PC-9 (cell line): ENCODE measurements at regions not wholly inside any gene's neighbourhood (a gene's known extent, or its start where the extent isn't known, plus 50 kb on each side); places are given as distances from the start of the nearest gene placed in this dataset.
"Not testable (repeated sequence)": the region's sequence is repeated elsewhere in the genome, so short reads cannot be mapped to it uniquely, and the experiment has no call there.

Experiments used
- BruUV-seq: library from RNA; stranded (reverse); fragments of 400-500 nt; replicated peaks from 2 replicates; lab custom pipeline; 2021; lab: Mats Ljungman, UMichigan
- CTCF ChIA-PET: fragments of 300-600 bp; sonication (Branson Sonifier 250); formaldehyde crosslinking; loops from one replicate; lab custom pipeline; 2022; ENCODE audit warnings: antibody characterized with exemption; lab: Charles Lee
- POLR2A ChIA-PET: fragments of 300-600 bp; sonication (Branson Sonifier 250); formaldehyde crosslinking; loops from one replicate; lab custom pipeline; 2022; ENCODE audit warnings: antibody characterized with exemption; ENCODE audit not compliant: unreplicated experiment; lab: Charles Lee
- DNase-seq, 2 experiments: peaks; one replicate each; pipeline versions ENCODE4 v3.0.0 to v3.0.0-alpha.2; 2015 to 2022; ENCODE audit warnings: mixed read lengths in 1 of 2
- H2AFZ ChIP-seq: fragments of 200-600 bp; sonication (generic); 2 replicates; pipeline ENCODE4 v1.8.1; 2017; ENCODE audit warnings: antibody characterized with exemption
- H3F3A ChIP-seq: fragments of 200-600 bp; sonication (generic); 2 replicates; pipeline ENCODE4 v1.8.1; 2017; ENCODE audit warnings: antibody characterized with exemption, mild to moderate bottlenecking, low read depth; ENCODE audit not compliant: insufficient read depth
- H3K27ac ChIP-seq: fragments of 200-600 bp; sonication (generic); 2 replicates; pipeline ENCODE4 v1.6.1; 2016; ENCODE audit warnings: mixed run types
- H3K27me3 ChIP-seq: fragments of 200-600 bp; sonication (generic); 2 replicates; pipeline ENCODE4 v1.6.1; 2016; ENCODE audit warnings: low read depth, mixed run types; ENCODE audit not compliant: insufficient read depth
- H3K36me3 ChIP-seq: fragments of 200-600 bp; sonication (generic); 2 replicates; pipeline ENCODE4 v1.6.1; 2016; ENCODE audit warnings: low read depth, mixed run types
- H3K4me1 ChIP-seq: fragments of 200-600 bp; sonication (generic); replicated peaks from 2 replicates; pipeline ENCODE4 v1.6.1; 2016; ENCODE audit warnings: mixed run types; ENCODE audit not compliant: insufficient read depth
- H3K4me2 ChIP-seq: fragments of 200-600 bp; sonication (generic); 2 replicates; pipeline ENCODE4 v1.6.1; 2017; ENCODE audit warnings: mixed run types
- H3K4me3 ChIP-seq: fragments of 200-600 bp; sonication (generic); 2 replicates; pipeline ENCODE4 v1.6.1; 2016; ENCODE audit warnings: mixed run types
- H3K79me2 ChIP-seq: fragments of 200-600 bp; sonication (generic); 2 replicates; pipeline ENCODE4 v1.6.1; 2017; ENCODE audit warnings: low read depth, mixed run types
- H3K9me2 ChIP-seq: fragments of 200-600 bp; sonication (generic); 2 replicates; pipeline ENCODE4 v1.8.1; 2017; ENCODE audit warnings: mild to moderate bottlenecking; ENCODE audit not compliant: insufficient read depth
- H3K9me3 ChIP-seq: fragments of 200-600 bp; sonication (generic); 2 replicates; pipeline ENCODE4 v1.8.1; 2016; ENCODE audit warnings: low read depth; ENCODE audit not compliant: insufficient read depth
- H4K20me1 ChIP-seq: fragments of 200-600 bp; sonication (generic); 2 replicates; pipeline ENCODE4 v1.8.1; 2017; ENCODE audit not compliant: insufficient read depth
- EZH2 ChIP-seq: fragments of 200-600 bp; sonication (generic); IDR thresholded peaks from 2 replicates; pipeline ENCODE4 v1.8.0; 2017; ENCODE audit warnings: antibody characterized with exemption, low read depth
- intact Hi-C: fragments of 100-400 bp; cut with micrococcal nuclease; formaldehyde crosslinking; loops from one replicate; pipeline ENCODE4 v1.10.0; 2022; ENCODE audit not compliant: unreplicated experiment
- TF ChIP-seq, protein P1 (sequence below): fragments of 200-600 bp; sonication (generic); conservative IDR thresholded peaks from 2 replicates; pipeline ENCODE4 v1.6.1; 2017; ENCODE audit warnings: mixed run types, antibody characterized with exemption, mild to moderate bottlenecking, moderate library complexity

DNA sequence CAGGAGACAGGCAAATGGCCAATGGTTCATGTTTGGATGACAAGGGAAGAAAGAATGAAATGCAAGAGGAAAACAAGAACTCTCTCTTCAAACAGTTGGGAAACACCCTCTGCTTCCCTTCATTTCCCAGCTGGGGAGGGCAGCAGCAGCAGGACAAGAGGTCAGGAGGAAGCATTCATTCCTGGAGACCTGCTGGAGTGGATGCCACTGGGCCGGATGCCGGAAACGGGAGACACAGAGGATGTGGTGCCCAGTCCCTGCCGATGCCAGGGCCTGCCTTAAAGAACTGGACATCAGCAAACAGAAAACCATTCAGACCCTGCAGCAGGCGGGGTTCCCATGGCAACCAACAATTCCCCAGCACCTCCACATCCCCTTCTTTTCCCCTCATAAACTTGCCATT lies 102.3 kb upstream of the ZNF648 start:
- Histone ChIP-seq H3K4me3 (no peak overlapping the region), H4K20me1 (no peaks in the 10 kb centered on the region), H3K4me1 (no peaks in the 10 kb centered on the region), H3K9me2 (no peaks in the 10 kb centered on the region; the same call in 1 of the 2 replicates), H2AFZ (no peak overlapping the region), H3K9me3 (peaks cover 11% of the 10 kb centered on the region; the same call in 1 of the 2 replicates), H3K36me3 (no peaks in the 10 kb centered on the region), H3K27ac (no peak overlapping the region), H3K79me2 (no peaks in the 10 kb centered on the region), H3K27me3 (no peaks in the 10 kb centered on the region), H3F3A (no peaks in the 10 kb centered on the region), H3K4me2 (no peak overlapping the region)
- no TSS peak for BruUV-seq
- TF ChIP-seq EZH2: no peak
- TF ChIP-seq, protein P1, sequence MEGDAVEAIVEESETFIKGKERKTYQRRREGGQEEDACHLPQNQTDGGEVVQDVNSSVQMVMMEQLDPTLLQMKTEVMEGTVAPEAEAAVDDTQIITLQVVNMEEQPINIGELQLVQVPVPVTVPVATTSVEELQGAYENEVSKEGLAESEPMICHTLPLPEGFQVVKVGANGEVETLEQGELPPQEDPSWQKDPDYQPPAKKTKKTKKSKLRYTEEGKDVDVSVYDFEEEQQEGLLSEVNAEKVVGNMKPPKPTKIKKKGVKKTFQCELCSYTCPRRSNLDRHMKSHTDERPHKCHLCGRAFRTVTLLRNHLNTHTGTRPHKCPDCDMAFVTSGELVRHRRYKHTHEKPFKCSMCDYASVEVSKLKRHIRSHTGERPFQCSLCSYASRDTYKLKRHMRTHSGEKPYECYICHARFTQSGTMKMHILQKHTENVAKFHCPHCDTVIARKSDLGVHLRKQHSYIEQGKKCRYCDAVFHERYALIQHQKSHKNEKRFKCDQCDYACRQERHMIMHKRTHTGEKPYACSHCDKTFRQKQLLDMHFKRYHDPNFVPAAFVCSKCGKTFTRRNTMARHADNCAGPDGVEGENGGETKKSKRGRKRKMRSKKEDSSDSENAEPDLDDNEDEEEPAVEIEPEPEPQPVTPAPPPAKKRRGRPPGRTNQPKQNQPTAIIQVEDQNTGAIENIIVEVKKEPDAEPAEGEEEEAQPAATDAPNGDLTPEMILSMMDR: no peak
- ChIA-PET POLR2A (no interaction called here), CTCF (no interaction called here)
- intact Hi-C loops: no loop called here
- no peak for DNase-seq

DNA sequence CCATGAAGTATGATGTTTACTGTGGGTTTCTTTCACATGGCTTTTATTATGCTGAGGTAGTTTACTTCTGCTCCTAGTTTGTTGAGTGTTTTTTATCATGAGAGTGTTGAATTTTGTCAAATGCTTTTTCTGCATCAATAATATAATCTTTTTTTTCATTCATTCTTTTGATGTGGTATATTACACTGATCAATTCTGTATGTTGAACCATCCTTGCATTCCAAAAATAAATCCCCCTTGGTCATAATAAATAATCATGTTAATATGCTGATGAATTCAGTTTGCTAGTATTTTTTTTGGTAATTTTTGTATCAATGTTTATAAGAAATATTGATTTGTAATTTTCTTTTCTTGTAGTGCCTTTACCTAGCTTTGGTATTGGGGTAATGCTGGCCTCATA lies 97.9 kb upstream of the ZNF648 start:
- ChIA-PET CTCF (no interaction called here), POLR2A (no interaction called here)
- no peak overlapping the region for H3K4me2 ChIP-seq
- TF ChIP-seq, protein P1: no peak
- TF ChIP-seq EZH2: no peak
- no peak overlapping the region for H3K4me3 ChIP-seq
- H3K9me2 ChIP-seq: no peaks in the 10 kb centered on the region; the same call in 1 of the 2 replicates
- no peaks in the 10 kb centered on the region for H3F3A ChIP-seq
- H3K36me3 ChIP-seq: no peaks in the 10 kb centered on the region
- H3K27me3 ChIP-seq: no peaks in the 10 kb centered on the region
- no peak overlapping the region for H3K27ac ChIP-seq
- H3K9me3 ChIP-seq: peaks cover 19% of the 10 kb centered on the region
- DNase-seq: no peak
- intact Hi-C loops: no loop called here
- no peaks in the 10 kb centered on the region for H3K79me2 ChIP-seq
- BruUV-seq: no TSS peak
- H3K4me1 ChIP-seq: no peaks in the 10 kb centered on the region
- no peak overlapping the region for H2AFZ ChIP-seq
- H4K20me1 ChIP-seq: no peaks in the 10 kb centered on the region

DNA sequence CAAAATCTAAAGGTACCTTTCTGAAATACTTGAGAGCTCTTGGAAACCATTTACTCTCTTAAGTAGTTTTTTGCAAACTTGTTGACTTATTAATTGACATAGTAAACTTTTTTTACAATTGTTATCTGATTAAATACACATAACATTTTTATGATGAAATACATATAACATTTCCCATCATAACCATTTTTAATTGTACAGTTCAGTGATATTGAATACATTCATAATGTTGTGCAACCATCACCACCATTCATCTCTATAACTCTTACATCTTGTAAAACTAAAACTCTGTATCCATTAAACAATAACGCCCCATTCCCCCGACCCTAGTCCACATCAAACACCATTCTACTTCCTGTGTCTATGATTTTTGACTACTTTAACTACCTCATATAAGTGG lies 95.7 kb upstream of the ZNF648 start:
- Histone ChIP-seq H3K9me3 (peaks cover 19% of the 10 kb centered on the region), H3K4me3 (no peak overlapping the region), H3K27ac (no peak overlapping the region), H3K36me3 (no peaks in the 10 kb centered on the region), H3K79me2 (no peaks in the 10 kb centered on the region), H3K27me3 (no peaks in the 10 kb centered on the region), H2AFZ (no peak overlapping the region), H3K4me2 (no peak overlapping the region), H4K20me1 (no peaks in the 10 kb centered on the region), H3K9me2 (no peaks in the 10 kb centered on the region; the same call in 1 of the 2 replicates), H3K4me1 (no peaks in the 10 kb centered on the region), H3F3A (no peaks in the 10 kb centered on the region)
- TF ChIP-seq, protein P1: no peak
- TF ChIP-seq EZH2: no peak
- no peak for DNase-seq
- BruUV-seq: no TSS peak
- intact Hi-C loops: no loop called here
- ChIA-PET POLR2A (no interaction called here), CTCF (no interaction called here)

DNA sequence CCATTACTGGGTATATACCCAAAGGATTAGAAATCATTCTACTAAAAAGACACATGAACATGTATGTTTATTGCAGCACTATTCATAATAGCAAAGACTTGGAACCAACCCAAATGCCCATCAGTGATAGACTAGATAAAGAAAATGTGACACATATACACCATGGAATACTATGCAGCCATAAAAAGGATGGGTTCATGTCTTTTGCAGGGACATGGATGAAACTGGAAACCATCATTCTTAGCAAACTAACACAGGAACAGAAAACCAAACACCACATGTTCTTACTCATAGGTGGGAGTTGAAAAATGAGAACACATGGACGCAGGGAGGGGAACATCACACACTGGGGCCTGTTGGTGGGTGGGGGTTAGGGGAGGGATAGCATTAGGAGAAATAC lies 92.9 kb upstream of the ZNF648 start:
- H3K27me3 ChIP-seq, H3K4me2 ChIP-seq, intact Hi-C loops, H3K79me2 ChIP-seq, H4K20me1 ChIP-seq, H3K4me3 ChIP-seq, BruUV-seq, H3F3A ChIP-seq, CTCF ChIA-PET, DNase-seq, H3K9me2 ChIP-seq, H3K36me3 ChIP-seq, H3K27ac ChIP-seq, H3K4me1 ChIP-seq, H2AFZ ChIP-seq, POLR2A ChIA-PET: not testable (repeated sequence)
- peaks cover 11% of the 10 kb centered on the region for H3K9me3 ChIP-seq
